Lung (tissue), 11 donors: ENCODE measurements at regions not wholly inside any gene's neighbourhood (a gene's known extent, or its start where the extent isn't known, plus 50 kb on each side); places are given as distances from the start of the nearest gene placed in this dataset.
"Not testable (repeated sequence)": the region's sequence is repeated elsewhere in the genome, so short reads cannot be mapped to it uniquely, and the experiment has no call there.

Experiments
- ATAC-seq: fragments of 200-7000 bp; cut with Tn5 transposase; one replicate; pipeline ENCODE4 v1.9.1; 2020; ENCODE audit warnings: moderate number of reproducible peaks; ENCODE audit not compliant: insufficient read depth, low FRiP score
- DNase-seq, 3 donors: peaks; one replicate each; pipeline ENCODE4 v3.0.0-alpha.2; 2013 to 2017
- H3K27ac ChIP-seq, 2 donors: one replicate each; pipeline ENCODE4 v1.5.1; 2013; ENCODE audit warnings: mild to moderate bottlenecking in 2 of 2, moderate library complexity in 2 of 2, control low read depth in 1 of 2, inconsistent platforms in 1 of 2, low read depth in 1 of 2, low read length in 1 of 2
- H3K27me3 ChIP-seq, 3 donors: one replicate each; pipeline ENCODE4 v1.5.1; 2013; ENCODE audit warnings: low read length in 2 of 3; ENCODE audit not compliant: control insufficient read depth in 3 of 3, insufficient read depth in 3 of 3
- H3K36me3 ChIP-seq, 4 donors: one replicate each; pipeline ENCODE4 v1.5.1; 2013; ENCODE audit warnings: low read length in 4 of 4, mild to moderate bottlenecking in 1 of 4, moderate library complexity in 1 of 4; ENCODE audit not compliant: control insufficient read depth in 4 of 4, insufficient read depth in 4 of 4
- H3K4me1 ChIP-seq, 5 donors: one replicate each; pipeline ENCODE4 v1.5.1; 2013; ENCODE audit warnings: low read length in 5 of 5, mild to moderate bottlenecking in 2 of 5, moderate library complexity in 1 of 5; ENCODE audit not compliant: control insufficient read depth in 5 of 5, insufficient read depth in 5 of 5
- H3K4me3 ChIP-seq: one replicate; pipeline ENCODE4 v1.5.1; 2013; ENCODE audit warnings: mild to moderate bottlenecking, control low read depth, moderate library complexity
- H3K9ac ChIP-seq, 2 donors: one replicate each; pipeline ENCODE4 v1.5.1; 2013; ENCODE audit warnings: low read length in 2 of 2, control low read depth in 1 of 2; ENCODE audit not compliant: insufficient read depth in 1 of 2
- H3K9me3 ChIP-seq, 4 donors: one replicate each; pipeline ENCODE4 v1.5.1; 2013; ENCODE audit warnings: low read length in 3 of 4, mild to moderate bottlenecking in 1 of 4, moderate library complexity in 1 of 4; ENCODE audit not compliant: control insufficient read depth in 4 of 4, insufficient read depth in 3 of 4
- CTCF ChIP-seq: IDR thresholded peaks from 2 replicates; pipeline ENCODE4 v1.5.1; 2012; ENCODE audit warnings: mild to moderate bottlenecking; ENCODE audit errors: control extremely low read depth, extremely low read depth
- WGBS, 2 donors: extraction: QIAGEN DNeasy Blood & Tissue Kit; methylation state at CpG; one replicate each; pipeline ENCODE4 v1.1.7; 2013; 5-methylcytosine and 5-hydroxymethylcytosine counted together
- donor health status: control.
- donor health status: control.
- donor health status: Bipolar disorder and iron deficiency.
- donor health status: healthy.
- donor health status: DM: yes; HTN: yes; CAD: no.

- Histone ChIP-seq H3K4me1 (no peaks in the 10 kb centered on the region), H3K36me3 (no peaks in the 10 kb centered on the region), H3K4me3 (no peak overlapping the region), H3K27me3 (no peaks in the 10 kb centered on the region), H3K9me3 (no peaks in the 10 kb centered on the region), H3K27ac (no peak overlapping the region), H3K9ac (no peak overlapping the region)
- WGBS, 2 donors = 94% methylated on average over 3 of the region's 3 CpGs
- DNase-seq (no peak), ATAC-seq (no peak)
- TF ChIP-seq CTCF = no peak
Measured at GRCh38 chr1:47662068-47662467, 224.2 kb downstream of the FOXD2 start.

GRCh38 chr1:47663286-47663685 is 225.4 kb downstream of the FOXD2 start:
- no peak overlapping the region for H3K4me3 ChIP-seq
- 68 to 81% methylated on average over 6 of the region's 6 CpGs for WGBS, 2 donors
- H3K4me1 ChIP-seq = no peaks in the 10 kb centered on the region
- DNase-seq = no peak
- no peak overlapping the region for H3K27ac ChIP-seq
- peaks cover 0 to 2% (median 0%) of the 10 kb centered on the region in 4 donors for H3K9me3 ChIP-seq
- H3K9ac ChIP-seq = no peak overlapping the region
- no peak for TF ChIP-seq CTCF
- no peak for ATAC-seq
- H3K36me3 ChIP-seq = no peaks in the 10 kb centered on the region
- no peaks in the 10 kb centered on the region for H3K27me3 ChIP-seq

- TF ChIP-seq CTCF = no peak
- DNase-seq (no peak), ATAC-seq (no peak)
- Histone ChIP-seq H3K4me1 (no peaks in the 10 kb centered on the region), H3K9ac (no peak overlapping the region), H3K4me3 (no peak overlapping the region), H3K36me3 (no peaks in the 10 kb centered on the region), H3K27ac (no peak overlapping the region), H3K27me3 (no peaks in the 10 kb centered on the region), H3K9me3 (peaks cover 0 to 2% (median 0%) of the 10 kb centered on the region in 4 donors)
- 89 to 90% methylated on average over 4 of the region's 4 CpGs for WGBS, 2 donors
Measured at GRCh38 chr1:47664356-47664755, 226.5 kb downstream of the FOXD2 start.

- DNase-seq, H3K9me3 ChIP-seq, H3K27me3 ChIP-seq, H3K4me1 ChIP-seq, H3K9ac ChIP-seq, H3K4me3 ChIP-seq, H3K36me3 ChIP-seq, H3K27ac ChIP-seq, ATAC-seq: not testable (repeated sequence)
- WGBS, 2 donors = 92 to 93% methylated on average over 8 of the region's 8 CpGs
Measured at GRCh38 chr1:47664896-47665295, 227.1 kb downstream of the FOXD2 start.
